ENCODE measurements at regions not wholly inside any gene's neighbourhood (a gene's known extent, or its start where the extent isn't known, plus 50 kb on each side); places are given as distances from the start of the nearest gene placed in this dataset.

- TF ChIP-seq, protein P1, sequence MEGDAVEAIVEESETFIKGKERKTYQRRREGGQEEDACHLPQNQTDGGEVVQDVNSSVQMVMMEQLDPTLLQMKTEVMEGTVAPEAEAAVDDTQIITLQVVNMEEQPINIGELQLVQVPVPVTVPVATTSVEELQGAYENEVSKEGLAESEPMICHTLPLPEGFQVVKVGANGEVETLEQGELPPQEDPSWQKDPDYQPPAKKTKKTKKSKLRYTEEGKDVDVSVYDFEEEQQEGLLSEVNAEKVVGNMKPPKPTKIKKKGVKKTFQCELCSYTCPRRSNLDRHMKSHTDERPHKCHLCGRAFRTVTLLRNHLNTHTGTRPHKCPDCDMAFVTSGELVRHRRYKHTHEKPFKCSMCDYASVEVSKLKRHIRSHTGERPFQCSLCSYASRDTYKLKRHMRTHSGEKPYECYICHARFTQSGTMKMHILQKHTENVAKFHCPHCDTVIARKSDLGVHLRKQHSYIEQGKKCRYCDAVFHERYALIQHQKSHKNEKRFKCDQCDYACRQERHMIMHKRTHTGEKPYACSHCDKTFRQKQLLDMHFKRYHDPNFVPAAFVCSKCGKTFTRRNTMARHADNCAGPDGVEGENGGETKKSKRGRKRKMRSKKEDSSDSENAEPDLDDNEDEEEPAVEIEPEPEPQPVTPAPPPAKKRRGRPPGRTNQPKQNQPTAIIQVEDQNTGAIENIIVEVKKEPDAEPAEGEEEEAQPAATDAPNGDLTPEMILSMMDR (IDR thresholded peaks at IDR 0.05), result no peak
- TF ChIP-seq POLR2A (IDR thresholded peaks at IDR 0.05), result no peak
Observed at GRCh38 chr2:156057647-156058046, 274.9 kb downstream of the NR4A2 start.

All from right lobe of liver (tissue), 4 donors.